Panc1 (cell line): ENCODE measurements at regions not wholly inside any gene's neighbourhood (a gene's known extent, or its start where the extent isn't known, plus 50 kb on each side); places are given as distances from the start of the nearest gene placed in this dataset.

Experiments
- ATAC-seq: fragments of 200-7000 bp; cut with Tn5 transposase; 2 replicates; pipeline ENCODE4 v1.9.1; 2020; ENCODE audit warnings: mild to moderate bottlenecking, moderate library complexity
- BruUV-seq: library from RNA; stranded (reverse); fragments of 400-500 nt; replicated peaks from 2 replicates; lab custom pipeline; 2021; lab: Mats Ljungman, UMichigan
- CTCF ChIA-PET: fragments of 300-600 bp; sonication (Branson Sonifier 250); formaldehyde crosslinking; loops from one replicate; lab custom pipeline; 2022; ENCODE audit warnings: antibody characterized with exemption; lab: Charles Lee
- POLR2A ChIA-PET: fragments of 300-600 bp; sonication (Branson Sonifier 250); formaldehyde crosslinking; loops from one replicate; lab custom pipeline; 2022; ENCODE audit warnings: antibody characterized with exemption; lab: Charles Lee
- DNase-seq: peaks from one replicate; pipeline ENCODE4 v3.0.0-alpha.2; 2010; ENCODE audit warnings: low read depth, low spot score
- H3K27ac ChIP-seq: 2 replicates; pipeline ENCODE4 v1.5.1; 2011; ENCODE audit warnings: mild to moderate bottlenecking, low read length, inconsistent platforms
- H3K27me3 ChIP-seq: fragments of 200-500 bp; sonication (Bioruptor generic); 2 replicates; pipeline ENCODE4 v1.6.0; 2014; ENCODE audit warnings: low read length, inconsistent platforms; ENCODE audit not compliant: control insufficient read depth, insufficient read depth
- H3K36me3 ChIP-seq: fragments of 200-500 bp; sonication (Bioruptor generic); 2 replicates; pipeline ENCODE4 v1.5.1; 2014; ENCODE audit warnings: inconsistent platforms, mild to moderate bottlenecking, low read length, moderate library complexity; ENCODE audit not compliant: control insufficient read depth, insufficient read depth
- H3K4me1 ChIP-seq: 2 replicates; pipeline ENCODE4 v1.5.1; 2011; ENCODE audit warnings: inconsistent platforms, mild to moderate bottlenecking, low read length, moderate library complexity; ENCODE audit not compliant: control insufficient read depth, insufficient read depth
- H3K4me3 ChIP-seq, 2 experiments: 2 replicates each; pipeline ENCODE4 v1.5.1; 2011 to 2012; ENCODE audit warnings: low read depth in 2 of 2, low read length in 2 of 2, mild to moderate bottlenecking in 2 of 2, inconsistent platforms in 1 of 2, moderate library complexity in 1 of 2
- H3K9me3 ChIP-seq: fragments of 200-500 bp; sonication (Bioruptor generic); 2 replicates; pipeline ENCODE4 v1.5.1; 2014; ENCODE audit warnings: low read depth, mild to moderate bottlenecking, inconsistent platforms, low read length, moderate library complexity; ENCODE audit not compliant: control insufficient read depth, insufficient read depth
- POLR2AphosphoS5 ChIP-seq: IDR thresholded peaks from 2 replicates; pipeline ENCODE4 v1.6.1; 2012; ENCODE audit warnings: mild to moderate bottlenecking, low read depth, low read length, moderate library complexity
- REST ChIP-seq, 2 experiments: IDR thresholded peaks; 2 replicates each; pipeline ENCODE4 v1.6.1; 2011 to 2012; ENCODE audit warnings: low read depth in 2 of 2, control low read depth in 1 of 2, low read length in 1 of 2, mild to moderate bottlenecking in 1 of 2, moderate library complexity in 1 of 2; ENCODE audit not compliant: insufficient read depth in 1 of 2
- SIN3A ChIP-seq: IDR thresholded peaks from 2 replicates; pipeline ENCODE4 v1.6.1; 2012; ENCODE audit warnings: low read depth, mild to moderate bottlenecking, low read length, moderate library complexity, borderline replicate concordance; ENCODE audit not compliant: insufficient read depth
- TCF7L2 ChIP-seq: IDR thresholded peaks from 2 replicates; pipeline ENCODE4 v1.6.1; 2011; ENCODE audit warnings: mild to moderate bottlenecking, low read depth, low read length, inconsistent platforms
- in situ Hi-C: cut with HindIII; loops from 2 replicates; pipeline ENCODE4 v1.10.0; 2016; ENCODE audit warnings: low sequenced_read_pairs, low pct_unique_long_range_greater_than_20kb
- intact Hi-C: fragments of 100-400 bp; cut with micrococcal nuclease; formaldehyde crosslinking; loops from one replicate; pipeline ENCODE4 v1.10.0; 2022; ENCODE audit not compliant: unreplicated experiment
- TF ChIP-seq, protein P1 (sequence below): fragments of 450-650 bp; IDR thresholded peaks from 2 replicates; pipeline ENCODE4 v1.5.1; 2017; ENCODE audit warnings: mild to moderate bottlenecking

GRCh38 chr18:38984968-38985367 lies 1419.4 kb upstream of the CELF4 start:
- H3K9me3 ChIP-seq = no peaks in the 10 kb centered on the region
- CTCF ChIA-PET = no interaction called here
- no peak for ATAC-seq
- in situ Hi-C loops (no loop called here), intact Hi-C loops (no loop called here)
- TF ChIP-seq SIN3A (no peak), TCF7L2 (no peak), REST (IDR thresholded peaks at IDR 0.05; ENCODE audit: insufficient read depth in 1 of 2, low read depth in 2 of 2, low read length in 1 of 2) (no peak), POLR2AphosphoS5 (no peak)
- TF ChIP-seq, protein P1, sequence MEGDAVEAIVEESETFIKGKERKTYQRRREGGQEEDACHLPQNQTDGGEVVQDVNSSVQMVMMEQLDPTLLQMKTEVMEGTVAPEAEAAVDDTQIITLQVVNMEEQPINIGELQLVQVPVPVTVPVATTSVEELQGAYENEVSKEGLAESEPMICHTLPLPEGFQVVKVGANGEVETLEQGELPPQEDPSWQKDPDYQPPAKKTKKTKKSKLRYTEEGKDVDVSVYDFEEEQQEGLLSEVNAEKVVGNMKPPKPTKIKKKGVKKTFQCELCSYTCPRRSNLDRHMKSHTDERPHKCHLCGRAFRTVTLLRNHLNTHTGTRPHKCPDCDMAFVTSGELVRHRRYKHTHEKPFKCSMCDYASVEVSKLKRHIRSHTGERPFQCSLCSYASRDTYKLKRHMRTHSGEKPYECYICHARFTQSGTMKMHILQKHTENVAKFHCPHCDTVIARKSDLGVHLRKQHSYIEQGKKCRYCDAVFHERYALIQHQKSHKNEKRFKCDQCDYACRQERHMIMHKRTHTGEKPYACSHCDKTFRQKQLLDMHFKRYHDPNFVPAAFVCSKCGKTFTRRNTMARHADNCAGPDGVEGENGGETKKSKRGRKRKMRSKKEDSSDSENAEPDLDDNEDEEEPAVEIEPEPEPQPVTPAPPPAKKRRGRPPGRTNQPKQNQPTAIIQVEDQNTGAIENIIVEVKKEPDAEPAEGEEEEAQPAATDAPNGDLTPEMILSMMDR = no peak
- H3K4me1 ChIP-seq = no peaks in the 10 kb centered on the region
- POLR2A ChIA-PET = no interaction called here
- DNase-seq = no peak
- no peaks in the 10 kb centered on the region for H3K36me3 ChIP-seq
- BruUV-seq = no TSS peak
- no peaks in the 10 kb centered on the region for H3K27me3 ChIP-seq
- H3K27ac ChIP-seq = no peak overlapping the region
- no peak overlapping the region for H3K4me3 ChIP-seq

DNA sequence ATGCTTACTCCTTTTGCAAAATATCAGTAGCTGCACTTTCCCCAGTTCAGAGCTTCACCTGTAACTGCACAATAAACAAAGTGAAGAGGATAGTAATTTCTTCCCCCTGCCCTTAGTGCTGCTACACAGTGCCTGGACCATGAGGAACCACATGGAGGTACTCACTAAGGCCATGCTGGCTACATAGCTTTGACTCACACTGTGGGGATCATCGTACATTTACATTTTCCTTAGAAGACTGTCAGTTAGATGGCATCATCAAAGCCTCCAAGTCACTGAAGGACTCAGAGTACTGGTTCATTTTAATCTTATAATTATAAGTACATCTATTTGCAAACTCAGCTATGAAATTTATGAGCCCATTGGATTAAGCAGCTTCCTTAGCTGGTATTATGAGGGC lies 1416.5 kb upstream of the CELF4 start:
- Histone ChIP-seq H3K4me1 (no peaks in the 10 kb centered on the region), H3K27me3 (no peaks in the 10 kb centered on the region), H3K4me3 (no peak overlapping the region), H3K9me3 (no peaks in the 10 kb centered on the region), H3K27ac (no peak overlapping the region), H3K36me3 (no peaks in the 10 kb centered on the region)
- ATAC-seq (no peak), DNase-seq (no peak)
- intact Hi-C loops (no loop called here), in situ Hi-C loops (no loop called here)
- ChIA-PET CTCF (no interaction called here), POLR2A (no interaction called here)
- BruUV-seq = no TSS peak
- TF ChIP-seq POLR2AphosphoS5 = no peak
- TF ChIP-seq REST (IDR thresholded peaks at IDR 0.05; ENCODE audit: insufficient read depth in 1 of 2, low read depth in 2 of 2, low read length in 1 of 2) = no peak
- no peak for TF ChIP-seq SIN3A
- TF ChIP-seq, protein P1 = no peak
- no peak for TF ChIP-seq TCF7L2
